ENCODE measurements at regions not wholly inside any gene's neighbourhood (a gene's known extent, or its start where the extent isn't known, plus 50 kb on each side); places are given as distances from the start of the nearest gene placed in this dataset.
"Not testable (repeated sequence)": the region's sequence is repeated elsewhere in the genome, so short reads cannot be mapped to it uniquely, and the experiment has no call there.

- DNase-seq (ENCODE audit: low spot score), result no peak
Observed at GRCh38 chr5:40347981-40348725, 331.6 kb upstream of the PTGER4 start.

- no peak for DNase-seq (ENCODE audit: low spot score)
Observed at GRCh38 chr5:40346901-40347300, 332.8 kb upstream of the PTGER4 start.

- DNase-seq (ENCODE audit: low spot score), result not testable (repeated sequence)
Observed at GRCh38 chr5:40338434-40338833, 341.3 kb upstream of the PTGER4 start.

- no peak for DNase-seq (ENCODE audit: low spot score)
Observed at GRCh38 chr5:40334242-40334635, 345.5 kb upstream of the PTGER4 start.

- no peak for DNase-seq (ENCODE audit: low spot score)
Observed at GRCh38 chr5:40333459-40334241, 346.1 kb upstream of the PTGER4 start.

- no peak for DNase-seq (ENCODE audit: low spot score)
Observed at GRCh38 chr5:40332970-40333369, 346.7 kb upstream of the PTGER4 start.

GRCh38 chr5:40331616-40332015, 348.1 kb upstream of the PTGER4 start:
- no peak for DNase-seq (ENCODE audit: low spot score)

- no peak for DNase-seq (ENCODE audit: low spot score)
Observed at GRCh38 chr5:40321514-40321913, 358.2 kb upstream of the PTGER4 start.

GRCh38 chr5:40318395-40318794, 361.3 kb upstream of the PTGER4 start:
- DNase-seq (ENCODE audit: low spot score), result no peak

GRCh38 chr5:40317023-40317422, 362.7 kb upstream of the PTGER4 start:
- no peak for DNase-seq (ENCODE audit: low spot score)

GRCh38 chr5:40315126-40315525, 364.6 kb upstream of the PTGER4 start:
- DNase-seq (ENCODE audit: low spot score), result no peak

- DNase-seq (ENCODE audit: low spot score), result no peak
Observed at GRCh38 chr5:40314275-40314674, 365.4 kb upstream of the PTGER4 start.

- DNase-seq (ENCODE audit: low spot score), result no peak
Observed at GRCh38 chr5:40312205-40312604, 367.5 kb upstream of the PTGER4 start.

- no peak for DNase-seq (ENCODE audit: low spot score)
Observed at GRCh38 chr5:40309851-40310250, 369.9 kb upstream of the PTGER4 start.

- no peak for DNase-seq (ENCODE audit: low spot score)
Observed at GRCh38 chr5:40308867-40309266, 370.8 kb upstream of the PTGER4 start.

- DNase-seq (ENCODE audit: low spot score), result no peak
Observed at GRCh38 chr5:40307920-40308319, 371.8 kb upstream of the PTGER4 start.

- no peak for DNase-seq (ENCODE audit: low spot score)
Observed at GRCh38 chr5:40306869-40307487, 372.7 kb upstream of the PTGER4 start.

GRCh38 chr5:40292006-40292405, 387.7 kb upstream of the PTGER4 start:
- no peak for DNase-seq (ENCODE audit: low spot score)

- no peak for DNase-seq (ENCODE audit: low spot score)
Observed at GRCh38 chr5:40291338-40291737, 388.4 kb upstream of the PTGER4 start.

GRCh38 chr5:40288800-40289485, 390.8 kb upstream of the PTGER4 start:
- DNase-seq (ENCODE audit: low spot score), result no peak

- DNase-seq (ENCODE audit: low spot score), result no peak
Observed at GRCh38 chr5:40284863-40285262, 394.9 kb upstream of the PTGER4 start.

- no peak for DNase-seq (ENCODE audit: low spot score)
Observed at GRCh38 chr5:40278881-40279280, 400.8 kb upstream of the PTGER4 start.
